Stimulated activated CD4-positive, alpha-beta T cell treated with anti-CD3 and anti-CD28 coated beads, Interleukin-4, amount 100 ng/mL, for 1 hour (primary cell): ENCODE measurements at regions not wholly inside any gene's neighbourhood (a gene's known extent, or its start where the extent isn't known, plus 50 kb on each side); places are given as distances from the start of the nearest gene placed in this dataset.

Source experiments
- DNase-seq: peaks from one replicate; pipeline ENCODE4 v3.0.0-alpha.2; 2020

- no peak for DNase-seq
Measured at GRCh38 chr9:20037699-20038098, 248.9 kb upstream of the SLC24A2 start.

- no peak for DNase-seq
Measured at GRCh38 chr9:20033511-20033910, 244.7 kb upstream of the SLC24A2 start.

GRCh38 chr9:20032413-20033006 lies 243.7 kb upstream of the SLC24A2 start:
- no peak for DNase-seq

- no peak for DNase-seq
Measured at GRCh38 chr9:20031836-20032235, 243.0 kb upstream of the SLC24A2 start.

- no peak for DNase-seq
Measured at GRCh38 chr9:20030671-20031070, 241.8 kb upstream of the SLC24A2 start.

GRCh38 chr9:20030221-20030620 lies 241.4 kb upstream of the SLC24A2 start:
- DNase-seq = no peak

- no peak for DNase-seq
Measured at GRCh38 chr9:20028849-20029231, 240.0 kb upstream of the SLC24A2 start.

GRCh38 chr9:20028192-20028848 lies 239.5 kb upstream of the SLC24A2 start:
- no peak for DNase-seq

- no peak for DNase-seq
Measured at GRCh38 chr9:20023961-20024571, 235.2 kb upstream of the SLC24A2 start.

GRCh38 chr9:20023210-20023905 lies 234.5 kb upstream of the SLC24A2 start:
- no peak for DNase-seq

GRCh38 chr9:20022410-20022809 lies 233.6 kb upstream of the SLC24A2 start:
- no peak for DNase-seq

- no peak for DNase-seq
Measured at GRCh38 chr9:20016611-20017010, 227.8 kb upstream of the SLC24A2 start.

GRCh38 chr9:20015427-20015931 lies 226.6 kb upstream of the SLC24A2 start:
- no peak for DNase-seq

GRCh38 chr9:20014168-20014567 lies 225.3 kb upstream of the SLC24A2 start:
- DNase-seq = no peak

GRCh38 chr9:20012232-20012631 lies 223.4 kb upstream of the SLC24A2 start:
- peak; percentile 12 for DNase-seq

GRCh38 chr9:20009606-20010005 lies 220.8 kb upstream of the SLC24A2 start:
- DNase-seq = no peak

GRCh38 chr9:20002011-20002410 lies 213.2 kb upstream of the SLC24A2 start:
- no peak for DNase-seq

- DNase-seq = no peak
Measured at GRCh38 chr9:20001058-20001457, 212.2 kb upstream of the SLC24A2 start.

GRCh38 chr9:19999491-20000057 lies 210.7 kb upstream of the SLC24A2 start:
- peak; percentile 28 for DNase-seq

GRCh38 chr9:19998823-19999455 lies 210.1 kb upstream of the SLC24A2 start:
- no peak for DNase-seq

- DNase-seq = no peak
Measured at GRCh38 chr9:19998153-19998552, 209.3 kb upstream of the SLC24A2 start.

- no peak for DNase-seq
Measured at GRCh38 chr9:19995619-19996018, 206.8 kb upstream of the SLC24A2 start.

- DNase-seq = no peak
Measured at GRCh38 chr9:19994296-19994695, 205.5 kb upstream of the SLC24A2 start.
